NCI-H510A (cell line): ENCODE measurements at regions not wholly inside any gene's neighbourhood (a gene's known extent, or its start where the extent isn't known, plus 50 kb on each side); places are given as distances from the start of the nearest gene placed in this dataset.
"Not testable (repeated sequence)": the region's sequence is repeated elsewhere in the genome, so short reads cannot be mapped to it uniquely, and the experiment has no call there.

Source experiments
- DNase-seq: peaks from one replicate; lab custom pipeline; 2025; lab: John Stamatoyannopoulos, UW

- DNase-seq, result no peak
Measured at GRCh38 chr9:30140407-30140806, 2244.0 kb upstream of the ACO1 start.

DNA sequence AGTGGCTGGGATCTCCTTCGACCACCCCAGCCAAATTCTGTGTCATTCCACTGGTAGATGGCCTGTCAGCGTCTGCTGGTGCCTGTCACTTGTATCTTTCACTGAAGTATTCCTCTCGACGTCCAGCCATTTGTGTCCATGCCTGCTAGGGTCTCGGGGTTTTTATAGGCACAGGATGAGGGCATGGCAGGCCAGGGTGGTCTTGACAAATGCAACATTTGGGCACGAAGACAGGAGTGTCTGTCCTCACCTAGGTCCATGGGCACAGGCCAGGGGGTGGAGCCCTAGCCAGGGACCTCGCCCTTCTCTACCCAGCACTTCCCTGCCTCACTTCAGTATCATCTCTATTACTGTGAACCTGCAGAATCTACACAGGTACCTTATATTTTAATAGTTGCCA, 2223.9 kb upstream of the ACO1 start:
- DNase-seq, result no peak

GRCh38 chr9:30172206-30172605, 2212.2 kb upstream of the ACO1 start:
- DNase-seq, result no peak

GRCh38 chr9:30178610-30179009, 2205.8 kb upstream of the ACO1 start:
- no peak for DNase-seq

DNA sequence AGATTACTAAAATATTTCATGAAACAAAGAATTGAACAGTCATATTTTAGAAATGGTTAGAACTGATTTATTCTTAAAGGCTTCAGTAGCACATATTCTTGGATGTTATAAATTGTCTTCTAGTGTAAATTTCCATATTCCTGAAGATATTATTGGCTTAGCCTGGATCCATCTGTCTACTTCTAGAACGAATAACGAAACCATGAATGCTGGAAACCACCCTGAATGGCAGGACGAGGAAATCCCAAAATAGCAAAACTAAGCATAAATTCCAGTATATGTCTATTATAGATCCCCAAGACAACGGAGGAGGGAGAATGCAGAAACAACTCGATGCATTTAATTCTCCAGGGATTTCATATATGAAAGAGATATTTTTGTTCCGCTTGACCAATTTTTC, 2191.0 kb upstream of the ACO1 start:
- no peak for DNase-seq

DNA sequence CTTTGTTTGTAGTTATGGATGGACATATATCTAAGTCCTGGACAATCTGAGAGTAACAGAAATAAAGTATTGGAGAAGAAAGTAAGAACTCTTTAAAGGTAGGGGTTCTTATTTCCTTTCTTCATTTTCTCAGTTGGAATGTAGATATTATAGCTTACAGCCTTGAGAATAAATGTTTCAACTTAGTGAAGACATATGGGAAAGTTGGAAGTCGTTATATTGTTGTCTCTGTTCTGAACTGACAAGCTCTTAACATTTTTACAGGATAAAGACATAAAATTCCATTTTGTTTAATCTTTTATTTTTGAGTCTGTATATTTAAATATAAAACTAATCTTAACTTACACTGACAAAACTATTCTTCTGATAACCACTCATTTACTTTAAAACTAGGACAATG, 2187.5 kb upstream of the ACO1 start:
- DNase-seq, result no peak

GRCh38 chr9:30197453-30197852, 2187.0 kb upstream of the ACO1 start:
- no peak for DNase-seq

DNA sequence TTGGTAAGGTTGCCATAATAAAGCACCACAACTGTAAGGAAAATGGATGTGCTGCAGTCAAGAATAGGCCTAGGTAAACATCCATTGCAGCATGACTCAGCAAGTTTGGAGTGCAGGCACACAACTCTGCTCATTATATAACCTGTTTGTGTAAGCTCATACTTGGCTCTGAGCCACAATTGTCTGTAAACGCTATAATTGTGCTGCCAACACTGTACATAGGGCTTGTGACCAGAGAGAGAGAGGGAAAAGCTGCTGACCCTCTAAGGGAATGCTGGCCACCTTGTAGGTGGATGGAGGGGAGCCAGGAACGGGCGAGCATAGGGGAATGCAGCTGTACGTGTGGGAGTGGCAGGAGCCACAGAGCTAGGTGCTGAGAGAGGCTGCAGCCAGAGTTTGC, 2186.5 kb upstream of the ACO1 start:
- peak; percentile 32 for DNase-seq

GRCh38 chr9:30198463-30199309, 2185.8 kb upstream of the ACO1 start:
- DNase-seq, result no peak

- DNase-seq, result no peak
Measured at GRCh38 chr9:30201024-30201423, 2183.4 kb upstream of the ACO1 start.

- no peak for DNase-seq
Measured at GRCh38 chr9:30235068-30235467, 2149.4 kb upstream of the ACO1 start.

DNA sequence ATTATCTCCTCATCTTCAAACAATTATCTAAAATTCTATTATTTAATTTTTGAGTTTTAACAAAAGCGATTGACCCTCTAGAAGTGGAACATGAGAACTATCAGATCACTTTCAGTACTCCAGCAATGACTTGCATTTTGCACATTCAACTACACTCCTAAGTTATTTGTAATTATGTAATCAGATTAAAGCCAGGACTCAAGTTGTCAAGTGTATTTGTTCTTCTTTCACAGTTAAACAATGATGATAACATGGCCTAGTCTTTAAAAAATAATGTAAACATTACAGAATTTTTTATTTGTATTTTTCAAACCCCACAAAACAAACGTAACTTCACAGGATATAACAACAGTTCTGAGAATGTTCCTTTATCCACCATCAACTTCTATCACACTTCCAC, 2148.9 kb upstream of the ACO1 start:
- DNase-seq, result no peak

DNA sequence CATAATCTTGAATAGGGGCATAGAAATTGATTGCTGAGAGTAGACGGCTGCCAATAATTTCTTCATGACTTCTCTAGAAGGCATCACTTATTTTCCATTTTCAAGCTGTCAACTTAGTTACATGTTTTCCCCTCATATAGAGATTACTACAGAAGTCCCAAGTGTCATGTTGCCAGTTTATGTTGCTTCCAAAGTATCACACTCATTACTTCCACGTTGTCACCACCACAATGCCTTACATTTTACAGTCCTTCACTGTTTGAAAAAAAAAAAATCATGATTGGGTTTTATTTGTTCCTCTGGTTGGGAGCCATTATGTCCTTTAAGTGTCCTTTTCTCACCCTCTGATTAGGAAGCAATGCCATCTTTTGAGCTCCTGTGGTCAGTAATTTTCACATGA, 2144.6 kb upstream of the ACO1 start:
- DNase-seq, result no peak

GRCh38 chr9:30243467-30243866, 2141.0 kb upstream of the ACO1 start:
- no peak for DNase-seq

- no peak for DNase-seq
Measured at GRCh38 chr9:30244877-30245276, 2139.6 kb upstream of the ACO1 start.

DNA sequence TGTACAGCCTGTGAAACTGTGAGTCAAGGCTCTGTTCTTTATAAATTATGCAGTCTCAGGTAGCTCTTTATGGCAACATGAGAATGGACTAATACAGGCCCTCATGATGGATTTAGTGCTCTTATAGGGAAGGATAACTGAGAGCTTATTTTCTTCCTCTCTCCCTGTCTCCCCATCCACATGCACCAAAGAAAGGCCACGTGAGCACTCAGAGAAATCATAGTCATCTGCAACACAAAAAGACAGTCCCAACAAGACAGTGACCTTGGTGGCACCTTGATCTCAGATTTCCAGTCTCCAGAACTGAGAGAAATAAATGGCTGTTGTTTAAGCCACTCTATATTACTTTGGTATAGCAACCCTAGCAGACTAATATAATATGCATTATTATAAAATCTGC, 2133.6 kb upstream of the ACO1 start:
- no peak for DNase-seq

DNA sequence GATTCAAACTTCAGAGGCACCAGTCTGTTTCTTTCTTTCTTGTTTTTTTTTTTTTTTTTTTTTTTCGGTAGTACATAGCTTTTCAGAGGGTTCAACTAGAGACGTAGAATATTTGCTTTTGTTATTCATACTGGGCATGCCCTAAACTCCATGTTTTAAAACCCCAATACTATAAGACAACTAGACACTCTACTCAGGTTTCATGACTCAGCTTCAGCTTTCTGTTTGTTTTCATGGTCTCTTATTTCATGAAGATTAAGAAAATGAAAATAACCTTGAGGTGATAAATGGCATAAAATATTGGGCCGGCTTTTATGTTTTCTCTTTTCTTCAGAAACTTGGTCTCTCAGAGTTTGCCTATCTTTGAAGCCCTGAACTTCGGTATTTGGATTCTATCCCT, 2126.3 kb upstream of the ACO1 start:
- no peak for DNase-seq

DNA sequence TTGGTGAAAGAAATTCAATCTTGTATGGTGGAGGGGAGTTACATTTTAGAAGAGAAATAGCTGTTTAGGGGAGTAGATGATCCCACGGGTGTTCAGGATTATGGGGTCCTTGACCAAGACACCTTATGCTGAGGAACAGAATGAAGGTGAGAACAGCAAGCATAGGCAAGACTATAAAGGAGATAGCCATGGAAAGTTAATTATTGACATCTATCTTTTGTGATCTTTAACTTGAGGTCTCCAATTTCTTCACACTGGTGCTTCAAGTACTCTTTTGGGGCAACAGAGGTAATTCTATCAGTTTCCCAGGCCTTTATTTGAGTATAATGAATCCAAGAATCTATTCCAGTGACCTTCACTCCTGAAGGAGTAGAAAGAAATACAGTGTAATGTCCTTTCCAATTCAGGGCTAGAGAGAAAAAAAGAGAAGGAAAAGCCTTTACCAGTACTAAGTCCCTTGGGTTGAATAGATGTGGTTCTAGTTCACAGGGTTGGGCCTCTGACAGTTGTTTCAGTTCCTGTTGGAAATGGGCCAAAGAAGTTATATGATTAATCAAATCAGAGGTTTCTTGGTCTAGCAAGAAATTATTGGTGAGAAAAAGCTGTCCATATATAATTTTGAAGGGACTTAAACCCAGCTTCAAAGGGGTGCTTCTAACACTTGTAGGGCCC, 2104.1 kb upstream of the ACO1 start:
- no peak for DNase-seq

GRCh38 chr9:30289435-30289834, 2095.0 kb upstream of the ACO1 start:
- DNase-seq, result no peak

DNA sequence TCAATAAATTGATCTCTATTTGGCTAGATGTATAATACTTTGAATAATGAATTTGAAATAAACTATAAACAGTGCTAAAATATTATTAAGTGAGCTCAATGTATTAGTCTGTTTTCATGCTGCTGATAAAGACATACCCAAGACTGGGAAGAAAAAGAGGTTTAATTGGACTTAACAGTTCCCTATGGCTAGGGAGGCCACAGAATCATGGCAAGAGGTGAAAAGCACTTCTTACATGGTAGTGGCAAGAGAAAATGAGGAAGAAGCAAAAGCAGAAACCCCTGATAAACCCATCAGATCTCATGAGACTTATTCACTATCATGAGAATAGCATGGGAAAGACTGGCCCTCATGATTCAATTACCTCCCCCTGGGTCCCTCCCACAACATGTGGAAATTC, 2092.4 kb upstream of the ACO1 start:
- not testable (repeated sequence) for DNase-seq

DNA sequence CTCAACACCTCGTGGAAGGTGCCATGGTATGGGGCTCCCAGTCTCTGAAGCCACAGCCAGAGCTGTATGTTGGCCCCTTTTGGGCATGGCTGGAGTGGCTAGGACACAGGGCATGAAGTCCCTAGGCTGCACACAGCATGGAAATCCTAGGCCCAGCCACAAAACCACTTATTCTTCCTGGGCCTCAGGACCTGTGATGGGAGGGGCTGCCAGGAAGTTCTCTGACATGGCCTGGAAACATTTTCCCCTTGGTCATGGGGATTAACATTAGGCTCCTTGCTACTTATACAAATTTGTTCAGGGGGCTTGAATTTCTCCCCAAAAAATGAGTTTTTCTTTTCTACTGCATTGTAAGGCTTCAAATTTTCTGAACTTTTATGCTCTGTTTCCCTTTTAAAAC, 2091.2 kb upstream of the ACO1 start:
- no peak for DNase-seq

GRCh38 chr9:30299126-30299780, 2085.2 kb upstream of the ACO1 start:
- DNase-seq, result no peak

DNA sequence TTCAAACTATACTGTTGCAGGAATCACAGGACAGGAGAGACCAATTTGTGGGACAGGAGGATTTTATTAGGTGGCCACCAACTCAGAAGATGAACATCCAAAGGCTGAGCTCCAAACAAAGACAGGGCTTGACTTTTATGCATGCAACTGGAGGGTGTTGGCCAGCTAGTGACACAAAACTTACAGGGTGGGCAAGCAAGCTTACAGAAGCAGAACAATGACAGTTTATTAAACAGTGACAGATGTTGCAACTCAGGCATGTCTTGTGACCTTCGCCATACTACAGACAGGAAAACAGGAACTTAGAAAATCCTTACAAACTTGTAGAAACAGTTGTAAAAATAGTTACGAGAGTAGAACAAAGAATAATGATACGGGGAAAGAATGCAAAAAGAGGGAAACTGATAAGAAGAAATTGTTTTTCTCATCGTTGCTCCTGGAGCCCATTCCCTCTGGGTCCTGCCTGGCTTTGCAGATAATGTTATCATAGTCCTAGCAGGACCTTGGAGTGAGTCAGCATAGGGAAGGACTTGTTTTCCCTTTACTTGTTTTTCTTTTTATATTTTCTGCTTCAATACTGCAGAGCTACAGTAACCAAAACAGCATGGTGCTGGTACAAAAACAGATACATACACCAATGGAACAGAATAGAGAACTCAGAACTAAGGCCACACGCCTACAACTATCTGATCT, 2083.0 kb upstream of the ACO1 start:
- no peak for DNase-seq
